H1 (cell line): ENCODE measurements at regions not wholly inside any gene's neighbourhood (a gene's known extent, or its start where the extent isn't known, plus 50 kb on each side); places are given as distances from the start of the nearest gene placed in this dataset.

Source experiments
- CTCF ChIA-PET: fragments of 300-600 bp; sonication (Branson Sonifier 250); formaldehyde crosslinking; loops from one replicate; lab custom pipeline; 2021; ENCODE audit not compliant: partially characterized antibody; lab: Charles Lee
- POLR2A ChIA-PET: fragments of 300-600 bp; sonication (Branson Sonifier 250); formaldehyde crosslinking; loops from one replicate; lab custom pipeline; 2021; ENCODE audit warnings: inconsistent platforms; ENCODE audit not compliant: partially characterized antibody; lab: Charles Lee
- DNase-seq, 2 experiments: peaks; one replicate each; pipeline versions ENCODE4 v3.0.0 to v3.0.0-alpha.2; 2010 to 2022; ENCODE audit warnings: low spot score in 2 of 2, low read depth in 1 of 2, mixed read lengths in 1 of 2
- FAIRE-seq: peaks from 2 replicates; lab custom pipeline; 2011; peaks lifted over from hg19 to GRCh38; lab: Jason Lieb, UNC
- H2AFZ ChIP-seq: 2 replicates; pipeline ENCODE4 v1.8.1; 2012; ENCODE audit warnings: low read length, inconsistent platforms
- H2AK5ac ChIP-seq: 2 replicates; pipeline ENCODE4 v1.6.1; 2013; ENCODE audit warnings: low read depth, low read length
- H2BK120ac ChIP-seq: replicated peaks from 2 replicates; pipeline ENCODE3; 2013; ENCODE audit warnings: low read depth, low read length, inconsistent platforms
- H2BK12ac ChIP-seq: 2 replicates; pipeline ENCODE4 v1.6.1; 2013; ENCODE audit warnings: low read depth, low read length
- H2BK15ac ChIP-seq: 2 replicates; pipeline ENCODE4 v1.6.1; 2013; ENCODE audit warnings: low read length
- H2BK20ac ChIP-seq: 2 replicates; pipeline ENCODE4 v1.6.1; 2013; ENCODE audit warnings: low read length
- H2BK5ac ChIP-seq: 2 replicates; pipeline ENCODE4 v1.6.1; 2013; ENCODE audit warnings: low read depth, low read length
- H3K14ac ChIP-seq: 2 replicates; pipeline ENCODE4 v1.6.1; 2013; ENCODE audit warnings: inconsistent platforms; ENCODE audit not compliant: insufficient read length
- H3K18ac ChIP-seq: 2 replicates; pipeline ENCODE4 v1.6.1; 2013; ENCODE audit warnings: low read length; ENCODE audit errors: extremely low read depth
- H3K23ac ChIP-seq: 2 replicates; pipeline ENCODE4 v1.6.1; 2013; ENCODE audit warnings: inconsistent platforms; ENCODE audit not compliant: insufficient read length
- H3K23me2 ChIP-seq: 2 replicates; pipeline ENCODE4 v1.6.1; 2013; ENCODE audit warnings: low read depth, low read length
- H3K27ac ChIP-seq: 2 replicates; pipeline ENCODE4 v1.6.1; 2011; ENCODE audit warnings: low read depth, low read length, inconsistent platforms
- H3K27me3 ChIP-seq, 4 experiments: replicated peaks in 1 of 4; 1 replicate in 1 of 4; 2 replicates in 3 of 4; pipeline versions ENCODE4 v1.6.1 to v1.8.1; 2011 to 2013; ENCODE audit warnings: low read length in 3 of 4, mild to moderate bottlenecking in 3 of 4, inconsistent platforms in 2 of 4, mixed read lengths in 2 of 4, moderate library complexity in 1 of 4; ENCODE audit not compliant: control insufficient read depth in 3 of 4, insufficient read depth in 3 of 4; ENCODE audit errors: extremely low read depth in 1 of 4
- H3K36me3 ChIP-seq, 4 experiments: 2 replicates each; pipeline versions ENCODE4 v1.6.1 to v1.8.1; 2011 to 2013; ENCODE audit warnings: mild to moderate bottlenecking in 4 of 4, low read length in 3 of 4, moderate library complexity in 2 of 4, control low read depth in 1 of 4, inconsistent platforms in 1 of 4; ENCODE audit not compliant: insufficient read depth in 4 of 4, control insufficient read depth in 2 of 4
- H3K4ac ChIP-seq: replicated peaks from 2 replicates; pipeline ENCODE3; 2013; ENCODE audit warnings: low read length, low read depth, mixed read lengths, inconsistent platforms; ENCODE audit not compliant: insufficient read length
- H3K4me1 ChIP-seq, 4 experiments: replicated peaks in 1 of 4; 1 replicate in 1 of 4; 2 replicates in 3 of 4; pipeline versions ENCODE4 v1.6.1 to v1.8.1; 2011 to 2013; ENCODE audit warnings: low read length in 3 of 4, inconsistent platforms in 2 of 4, mixed read lengths in 1 of 4; ENCODE audit not compliant: insufficient read depth in 4 of 4, control insufficient read depth in 3 of 4
- H3K4me2 ChIP-seq, 2 experiments: 2 replicates each; pipeline versions ENCODE4 v1.6.1 to v1.8.1; 2011 to 2013; ENCODE audit warnings: low read depth in 2 of 2, low read length in 2 of 2, control low read depth in 1 of 2, inconsistent platforms in 1 of 2, mild to moderate bottlenecking in 1 of 2; ENCODE audit not compliant: insufficient read depth in 1 of 2
- H3K4me3 ChIP-seq, 4 experiments: fragments of 200-600, 300-600 bp in 1 of 4; sonication (generic), shearing (Covaris generic), sonication (Bioruptor Twin) in 1 of 4; 2 replicates each; pipeline versions ENCODE4 v1.5.1 to v1.8.1; 2011 to 2016; ENCODE audit warnings: low read length in 4 of 4, low read depth in 3 of 4, control low read depth in 2 of 4, inconsistent platforms in 2 of 4, mild to moderate bottlenecking in 2 of 4, mixed read lengths in 1 of 4, moderate library complexity in 1 of 4; ENCODE audit not compliant: insufficient read depth in 2 of 4; ENCODE audit errors: extremely low read depth in 1 of 4
- H3K56ac ChIP-seq: replicated peaks from 2 replicates; pipeline ENCODE3; 2013; ENCODE audit warnings: low read depth, mild to moderate bottlenecking, mixed read lengths, low read length, inconsistent platforms; ENCODE audit not compliant: insufficient read length
- H3K79me1 ChIP-seq: 2 replicates; pipeline ENCODE4 v1.6.1; 2013; ENCODE audit warnings: low read depth, low read length, control low read depth
- H3K79me2 ChIP-seq, 2 experiments: 2 replicates each; pipeline versions ENCODE4 v1.6.1 to v1.8.1; 2012 to 2013; ENCODE audit warnings: low read length in 2 of 2, mild to moderate bottlenecking in 2 of 2, inconsistent platforms in 1 of 2; ENCODE audit not compliant: insufficient read depth in 2 of 2, control insufficient read depth in 1 of 2
- H3K9ac ChIP-seq, 4 experiments: replicated peaks in 1 of 4; 1 replicate in 1 of 4; 2 replicates in 3 of 4; pipeline versions ENCODE4 v1.6.1 to v1.8.1; 2011 to 2013; ENCODE audit warnings: low read depth in 3 of 4, low read length in 3 of 4, control low read depth in 2 of 4, mild to moderate bottlenecking in 2 of 4, moderate library complexity in 2 of 4, inconsistent platforms in 1 of 4; ENCODE audit errors: extremely low read depth in 1 of 4
- H3K9me3 ChIP-seq, 2 experiments: 2 replicates each; pipeline versions ENCODE4 v1.6.1 to v1.8.1; 2012 to 2013; ENCODE audit warnings: mild to moderate bottlenecking in 2 of 2, moderate library complexity in 2 of 2, control low read depth in 1 of 2, inconsistent platforms in 1 of 2, low read depth in 1 of 2, low read length in 1 of 2, mixed read lengths in 1 of 2; ENCODE audit not compliant: insufficient read depth in 2 of 2
- H4K20me1 ChIP-seq, 2 experiments: replicated peaks in 1 of 2; 2 replicates each; pipeline versions ENCODE3 to v1.8.1; 2011 to 2013; ENCODE audit warnings: inconsistent platforms in 2 of 2, low read length in 2 of 2, mild to moderate bottlenecking in 1 of 2; ENCODE audit not compliant: insufficient read depth in 2 of 2, control insufficient read depth in 1 of 2
- H4K5ac ChIP-seq: 2 replicates; pipeline ENCODE4 v1.6.1; 2013; ENCODE audit warnings: low read length, low read depth, mixed read lengths, inconsistent platforms; ENCODE audit not compliant: insufficient read length
- H4K8ac ChIP-seq: 2 replicates; pipeline ENCODE4 v1.8.0; 2013; ENCODE audit warnings: mild to moderate bottlenecking, moderate library complexity, low read length, inconsistent platforms; ENCODE audit not compliant: insufficient read depth; ENCODE audit errors: extremely low read depth
- H4K91ac ChIP-seq: replicated peaks from 2 replicates; pipeline ENCODE3; 2013; ENCODE audit warnings: low read length, mixed read lengths, inconsistent platforms; ENCODE audit not compliant: insufficient read length
- POLR2AphosphoS5 ChIP-seq: IDR thresholded peaks from 2 replicates; pipeline ENCODE4 v1.6.1; 2011; ENCODE audit warnings: low read depth, low read length
- TBP ChIP-seq: IDR thresholded peaks from 2 replicates; pipeline ENCODE4 v1.6.1; 2011; ENCODE audit warnings: low read depth, low read length, improper control_type of control experiment
- WGBS, 2 experiments: shearing (Covaris generic) in 1 of 2; methylation state at CpG; one replicate each; pipeline versions ENCODE4 v1.1.6 to v1.1.7; 2013 to 2015; ENCODE audit warnings: low lambda C conversion rate in 2 of 2, mixed read lengths in 2 of 2, inconsistent platforms in 1 of 2, low coverage in 1 of 2, missing lambda C conversion rate in 1 of 2; ENCODE audit not compliant: insufficient replicate concordance in 2 of 2, insufficient coverage in 1 of 2, insufficient read length in 1 of 2; ENCODE audit errors: extremely low coverage in 1 of 2, missing lambda C conversion rate in 1 of 2; 5-methylcytosine and 5-hydroxymethylcytosine counted together

DNA sequence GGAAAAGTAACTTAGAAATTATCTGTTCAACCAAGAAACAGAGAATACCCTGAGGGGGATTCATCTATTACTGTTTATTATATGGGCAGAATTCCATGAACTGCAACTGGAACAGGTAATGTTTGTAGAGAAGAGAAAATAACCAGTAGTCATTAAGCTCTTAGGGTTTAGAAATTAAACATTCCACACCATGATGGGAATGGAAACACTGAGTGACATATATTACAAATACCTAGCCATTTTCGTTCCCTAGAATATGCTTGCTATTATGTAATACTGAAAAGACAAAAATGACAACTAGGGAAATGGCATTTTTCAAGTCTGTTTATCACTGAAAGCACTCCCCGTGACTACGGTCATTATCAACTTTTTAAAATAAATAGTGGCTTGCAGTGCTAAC lies 1007.4 kb downstream of the GATA3 start (continued):
- no peak for TF ChIP-seq TBP

DNA sequence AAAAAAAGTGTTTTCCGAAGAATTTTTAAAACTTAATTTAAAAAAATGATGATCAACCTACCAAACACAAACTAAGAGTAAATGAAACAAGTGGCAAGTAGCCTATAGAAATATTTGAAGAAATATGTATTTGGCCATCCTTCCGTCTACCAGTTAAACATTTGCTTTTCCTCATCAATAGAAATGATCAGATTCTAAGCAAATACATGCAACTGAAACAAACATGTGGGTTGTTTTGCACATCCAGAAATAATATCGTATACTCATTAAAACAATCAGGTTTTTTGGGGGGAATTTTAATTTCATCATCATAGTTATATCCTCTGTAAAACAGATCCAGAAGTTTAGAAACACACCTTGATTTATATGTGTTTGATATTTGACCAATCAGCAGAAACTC lies 1011.7 kb downstream of the GATA3 start:
- no peaks in the 10 kb centered on the region for H3K9me3 ChIP-seq
- POLR2A ChIA-PET: no interaction called here

More for the DNA sequence above, 1011.7 kb downstream of the GATA3 start:
- DNase-seq (no peak), FAIRE-seq (no peak)
- no peak overlapping the region for H3K4ac ChIP-seq
- no peaks in the 10 kb centered on the region for H3K27me3 ChIP-seq
- H3K56ac ChIP-seq: no peak overlapping the region
- H2BK5ac ChIP-seq: no peak overlapping the region
- H3K4me2 ChIP-seq: no peak overlapping the region
- no peak overlapping the region for H4K91ac ChIP-seq
- H3K36me3 ChIP-seq: no peaks in the 10 kb centered on the region
- H4K5ac ChIP-seq: no peak overlapping the region
- no peak overlapping the region for H2BK120ac ChIP-seq
- H4K8ac ChIP-seq: no peak overlapping the region
- no peak overlapping the region for H3K18ac ChIP-seq
- no peaks in the 10 kb centered on the region for H4K20me1 ChIP-seq
- H2BK15ac ChIP-seq: no peak overlapping the region
- WGBS, 2 experiments: 89% methylated on average over 3 of the region's 3 CpGs; no CpG with 5 or more reads in 1 of the 2 experiments
- H3K4me3 ChIP-seq: no peak overlapping the region
- no peaks in the 10 kb centered on the region for H3K4me1 ChIP-seq
- no peak overlapping the region for H3K27ac ChIP-seq
- no peak overlapping the region for H2AFZ ChIP-seq
- no peak overlapping the region for H2BK20ac ChIP-seq
- TF ChIP-seq POLR2AphosphoS5: no peak
- H3K79me2 ChIP-seq: no peaks in the 10 kb centered on the region
- no peak overlapping the region for H3K23ac ChIP-seq
- CTCF ChIA-PET: no interaction called here
- no peak overlapping the region for H3K14ac ChIP-seq
- H3K79me1 ChIP-seq: no peaks in the 10 kb centered on the region
- no peak overlapping the region for H2BK12ac ChIP-seq
- no peak overlapping the region for H2AK5ac ChIP-seq
- H3K9ac ChIP-seq: no peak overlapping the region
- H3K23me2 ChIP-seq: no peaks in the 10 kb centered on the region
